WI38 (cell line): ENCODE measurements at regions not wholly inside any gene's neighbourhood (a gene's known extent, or its start where the extent isn't known, plus 50 kb on each side); places are given as distances from the start of the nearest gene placed in this dataset.
"Not testable (repeated sequence)": the region's sequence is repeated elsewhere in the genome, so short reads cannot be mapped to it uniquely, and the experiment has no call there.

ENCODE experiments used
- H3K4me3 ChIP-seq: 2 replicates; pipeline ENCODE4 v1.5.1; 2011; ENCODE audit warnings: low read depth, mild to moderate bottlenecking, control low read depth, low read length
- TF ChIP-seq, protein P1 (sequence below): IDR thresholded peaks from 2 replicates; pipeline ENCODE4 v1.5.1; 2012; ENCODE audit warnings: low read depth, mild to moderate bottlenecking, control low read depth, low read length

DNA sequence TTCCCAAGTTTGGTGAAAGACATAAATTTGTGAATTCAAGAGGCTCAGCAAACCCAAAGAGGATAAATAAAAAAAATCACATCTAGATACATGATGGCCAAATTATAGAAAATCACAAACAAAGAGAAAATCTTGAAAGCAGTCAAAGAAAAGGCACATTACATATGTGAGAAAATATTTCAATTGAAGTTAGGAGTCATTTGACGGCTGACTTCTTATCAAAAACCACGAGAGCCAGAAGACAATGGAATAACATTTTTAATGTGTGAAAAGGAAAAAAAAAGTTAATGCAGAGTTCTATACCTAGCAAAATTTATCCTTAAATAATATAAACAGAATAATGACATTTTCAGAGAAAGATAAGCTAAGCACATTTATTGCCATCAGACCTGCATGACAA is 307.0 kb downstream of the C12orf75 start:
- H3K4me3 ChIP-seq, result no peak overlapping the region
- TF ChIP-seq, protein P1, sequence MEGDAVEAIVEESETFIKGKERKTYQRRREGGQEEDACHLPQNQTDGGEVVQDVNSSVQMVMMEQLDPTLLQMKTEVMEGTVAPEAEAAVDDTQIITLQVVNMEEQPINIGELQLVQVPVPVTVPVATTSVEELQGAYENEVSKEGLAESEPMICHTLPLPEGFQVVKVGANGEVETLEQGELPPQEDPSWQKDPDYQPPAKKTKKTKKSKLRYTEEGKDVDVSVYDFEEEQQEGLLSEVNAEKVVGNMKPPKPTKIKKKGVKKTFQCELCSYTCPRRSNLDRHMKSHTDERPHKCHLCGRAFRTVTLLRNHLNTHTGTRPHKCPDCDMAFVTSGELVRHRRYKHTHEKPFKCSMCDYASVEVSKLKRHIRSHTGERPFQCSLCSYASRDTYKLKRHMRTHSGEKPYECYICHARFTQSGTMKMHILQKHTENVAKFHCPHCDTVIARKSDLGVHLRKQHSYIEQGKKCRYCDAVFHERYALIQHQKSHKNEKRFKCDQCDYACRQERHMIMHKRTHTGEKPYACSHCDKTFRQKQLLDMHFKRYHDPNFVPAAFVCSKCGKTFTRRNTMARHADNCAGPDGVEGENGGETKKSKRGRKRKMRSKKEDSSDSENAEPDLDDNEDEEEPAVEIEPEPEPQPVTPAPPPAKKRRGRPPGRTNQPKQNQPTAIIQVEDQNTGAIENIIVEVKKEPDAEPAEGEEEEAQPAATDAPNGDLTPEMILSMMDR, result no peak

- TF ChIP-seq, protein P1, result no peak
- H3K4me3 ChIP-seq, result no peak overlapping the region
Observed at GRCh38 chr12:105640761-105641160, 310.3 kb downstream of the C12orf75 start.

GRCh38 chr12:105641749-105642148 is 311.3 kb downstream of the C12orf75 start:
- H3K4me3 ChIP-seq, result no peak overlapping the region

DNA sequence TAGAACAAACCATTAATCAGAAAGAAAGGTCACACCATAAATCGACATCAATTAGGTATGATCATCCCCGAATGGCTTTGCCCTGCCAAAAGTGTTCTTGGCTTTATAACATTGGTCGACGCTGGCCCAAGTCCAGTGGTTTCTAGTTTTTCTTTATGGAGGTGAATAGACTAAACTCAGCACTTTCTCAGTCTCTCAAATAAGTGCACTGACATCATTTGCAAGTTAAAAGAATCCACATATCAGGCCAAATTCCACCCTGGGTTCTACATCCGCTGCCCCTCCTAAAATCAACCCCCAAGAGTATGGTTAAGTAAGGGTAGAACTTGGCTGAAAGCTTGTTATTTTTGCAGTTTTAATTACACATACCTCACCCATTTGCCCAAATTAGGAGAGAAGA is 314.3 kb downstream of the C12orf75 start:
- TF ChIP-seq, protein P1, result no peak
- H3K4me3 ChIP-seq, result no peak overlapping the region

More at GRCh38 chr12:105641749-105642148, 311.3 kb downstream of the C12orf75 start:
- TF ChIP-seq, protein P1, result no peak

DNA sequence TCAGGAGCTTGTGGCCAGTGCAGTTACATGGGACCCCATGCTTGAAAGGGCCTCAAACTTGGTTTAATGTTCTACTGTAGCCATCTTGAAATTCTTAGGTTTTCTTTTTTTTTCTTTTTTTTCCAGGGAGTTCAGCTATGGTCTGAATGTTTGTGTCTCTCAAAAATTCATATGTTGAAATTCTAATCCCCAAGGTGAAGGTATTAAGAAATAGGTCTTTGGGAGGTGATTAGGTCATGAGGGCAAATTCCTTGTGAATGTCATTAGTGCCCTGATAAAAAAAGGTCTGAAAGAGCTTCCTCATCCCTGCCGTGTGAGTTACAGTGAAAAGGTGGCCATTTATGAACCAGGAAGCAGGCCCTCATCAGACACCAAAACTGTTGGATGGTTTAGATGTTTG is 324.1 kb downstream of the C12orf75 start:
- H3K4me3 ChIP-seq, result no peak overlapping the region
- TF ChIP-seq, protein P1, result no peak

DNA sequence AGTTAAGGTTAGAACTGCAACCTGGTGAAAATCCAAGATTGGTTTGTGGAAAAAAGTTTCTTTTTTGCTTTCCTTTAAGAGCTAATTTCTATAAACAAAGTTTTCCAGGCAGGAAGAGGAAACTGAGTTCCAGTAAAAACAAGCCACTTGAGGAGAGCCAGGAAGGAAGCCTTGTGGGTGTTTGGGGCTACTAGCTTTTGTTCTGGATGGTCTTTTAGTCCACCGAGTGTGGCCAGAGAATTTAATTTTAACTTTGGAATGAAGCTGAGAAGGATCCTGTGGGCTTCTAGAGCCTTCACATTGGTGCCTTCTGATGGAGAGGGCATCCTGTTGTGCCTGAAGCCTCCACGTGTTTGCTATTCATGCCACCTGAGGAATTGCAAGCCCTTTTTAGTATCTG is 327.9 kb downstream of the C12orf75 start:
- TF ChIP-seq, protein P1, result no peak
- H3K4me3 ChIP-seq, result no peak overlapping the region

GRCh38 chr12:105659355-105660075 is 329.0 kb downstream of the C12orf75 start:
- no peak overlapping the region for H3K4me3 ChIP-seq
- TF ChIP-seq, protein P1, result no peak

- not testable (repeated sequence) for H3K4me3 ChIP-seq
Observed at GRCh38 chr12:105664765-105665164, 334.3 kb downstream of the C12orf75 start.
